HG03097 (cell line): ENCODE measurements at regions not wholly inside any gene's neighbourhood (a gene's known extent, or its start where the extent isn't known, plus 50 kb on each side); places are given as distances from the start of the nearest gene placed in this dataset.
"Not testable (repeated sequence)": the region's sequence is repeated elsewhere in the genome, so short reads cannot be mapped to it uniquely, and the experiment has no call there.

Experiments used
- ATAC-seq: cut with Tn5 transposase; IDR thresholded peaks from one replicate; pipeline ENCODE4 v1.9.1; 2021; ENCODE audit not compliant: unreplicated experiment, low FRiP score

- no peak for ATAC-seq
Observed at GRCh38 chr2:184041077-184041476, 557.3 kb upstream of the ZNF804A start.

- ATAC-seq: no peak
Observed at GRCh38 chr2:184041777-184042176, 556.6 kb upstream of the ZNF804A start.

GRCh38 chr2:184047536-184047935, 550.8 kb upstream of the ZNF804A start:
- ATAC-seq: no peak

- ATAC-seq: no peak
Observed at GRCh38 chr2:184049566-184049965, 548.8 kb upstream of the ZNF804A start.

GRCh38 chr2:184053326-184053725, 545.0 kb upstream of the ZNF804A start:
- ATAC-seq: no peak

- ATAC-seq: not testable (repeated sequence)
Observed at GRCh38 chr2:184054419-184054818, 543.9 kb upstream of the ZNF804A start.

GRCh38 chr2:184057910-184058309, 540.4 kb upstream of the ZNF804A start:
- ATAC-seq: no peak

GRCh38 chr2:184060268-184060667, 538.1 kb upstream of the ZNF804A start:
- not testable (repeated sequence) for ATAC-seq

GRCh38 chr2:184067502-184067901, 530.8 kb upstream of the ZNF804A start:
- no peak for ATAC-seq

GRCh38 chr2:184072470-184072869, 525.9 kb upstream of the ZNF804A start:
- ATAC-seq: no peak

- no peak for ATAC-seq
Observed at GRCh38 chr2:184078496-184078895, 519.8 kb upstream of the ZNF804A start.

GRCh38 chr2:184091456-184091855, 506.9 kb upstream of the ZNF804A start:
- ATAC-seq: no peak

GRCh38 chr2:184113696-184114403, 484.5 kb upstream of the ZNF804A start:
- no peak for ATAC-seq

- no peak for ATAC-seq
Observed at GRCh38 chr2:184114439-184114838, 483.9 kb upstream of the ZNF804A start.

GRCh38 chr2:184119989-184120800, 478.1 kb upstream of the ZNF804A start:
- ATAC-seq: no peak

- ATAC-seq: no peak
Observed at GRCh38 chr2:184125867-184126266, 472.5 kb upstream of the ZNF804A start.

- ATAC-seq: no peak
Observed at GRCh38 chr2:184129073-184129472, 469.3 kb upstream of the ZNF804A start.

GRCh38 chr2:184137955-184138354, 460.4 kb upstream of the ZNF804A start:
- ATAC-seq: no peak

- ATAC-seq: no peak
Observed at GRCh38 chr2:184141866-184142265, 456.5 kb upstream of the ZNF804A start.

GRCh38 chr2:184154438-184154837, 443.9 kb upstream of the ZNF804A start:
- no peak for ATAC-seq

- no peak for ATAC-seq
Observed at GRCh38 chr2:184155791-184156190, 442.5 kb upstream of the ZNF804A start.

- no peak for ATAC-seq
Observed at GRCh38 chr2:184157141-184157540, 441.2 kb upstream of the ZNF804A start.
